IMR-90 (cell line): ENCODE measurements at regions not wholly inside any gene's neighbourhood (a gene's known extent, or its start where the extent isn't known, plus 50 kb on each side); places are given as distances from the start of the nearest gene placed in this dataset.

Experiments
- ATAC-seq: fragments of 200-7000 bp; cut with Tn5 transposase; 2 replicates; pipeline ENCODE4 v1.9.1; 2020; ENCODE audit warnings: low read depth, mild to moderate bottlenecking, moderate library complexity
- BruUV-seq: library from RNA; stranded (reverse); fragments of 400-500 nt; replicated peaks from 2 replicates; lab custom pipeline; 2021; lab: Mats Ljungman, UMichigan
- CTCF ChIA-PET: fragments of 300-600 bp; formaldehyde crosslinking; extraction: SDS; loops from one replicate; lab custom pipeline; 2021; ENCODE audit warnings: antibody characterized with exemption; lab: Yijun Ruan, JAX
- POLR2A ChIA-PET: fragments of 300-600 bp; sonication (Branson Sonifier 250); formaldehyde crosslinking; loops from one replicate; lab custom pipeline; 2022; ENCODE audit warnings: antibody characterized with exemption; ENCODE audit not compliant: unreplicated experiment; lab: Charles Lee
- DNase-seq: peaks from one replicate; pipeline ENCODE4 v3.0.0; 2013
- H2AFZ ChIP-seq: replicated peaks from 2 replicates; pipeline ENCODE3; 2013; ENCODE audit warnings: low read length, mild to moderate bottlenecking; ENCODE audit not compliant: poor library complexity
- H2AK5ac ChIP-seq: 2 replicates; pipeline ENCODE4 v1.6.1; 2013; ENCODE audit warnings: low read depth, low read length, inconsistent platforms
- H2AK9ac ChIP-seq: replicated peaks from 2 replicates; pipeline ENCODE3; 2013; ENCODE audit warnings: mild to moderate bottlenecking, low read depth, low read length, moderate library complexity; ENCODE audit not compliant: poor library complexity
- H2BK120ac ChIP-seq: 2 replicates; pipeline ENCODE4 v1.6.1; 2013; ENCODE audit warnings: low read depth, low read length, inconsistent platforms
- H2BK15ac ChIP-seq: 3 replicates; pipeline ENCODE4 v1.6.1; 2013; ENCODE audit warnings: low read depth, low read length, inconsistent platforms
- H2BK20ac ChIP-seq: 2 replicates; pipeline ENCODE4 v1.6.1; 2013; ENCODE audit warnings: low read depth, mild to moderate bottlenecking, inconsistent platforms, low read length, moderate library complexity
- H2BK5ac ChIP-seq: 2 replicates; pipeline ENCODE4 v1.6.1; 2013; ENCODE audit warnings: mild to moderate bottlenecking, low read depth, low read length, inconsistent platforms; ENCODE audit not compliant: poor library complexity, severe bottlenecking
- H3K14ac ChIP-seq: replicated peaks from 2 replicates; pipeline ENCODE4 v1.6.1; 2013; ENCODE audit warnings: low read depth, low read length, inconsistent platforms
- H3K18ac ChIP-seq: 2 replicates; pipeline ENCODE4 v1.6.1; 2013; ENCODE audit warnings: low read depth, low read length, control low read depth
- H3K23ac ChIP-seq: 2 replicates; pipeline ENCODE4 v1.6.1; 2013; ENCODE audit warnings: low read depth, low read length, inconsistent platforms
- H3K27ac ChIP-seq: 2 replicates; pipeline ENCODE4 v1.5.1; 2013; ENCODE audit warnings: mild to moderate bottlenecking, control low read depth, low read length; ENCODE audit not compliant: insufficient read depth
- H3K27me3 ChIP-seq: 2 replicates; pipeline ENCODE4 v1.6.1; 2013; ENCODE audit warnings: low read length; ENCODE audit not compliant: control insufficient read depth, insufficient read depth
- H3K36me3 ChIP-seq: 2 replicates; pipeline ENCODE4 v1.6.1; 2013; ENCODE audit warnings: low read length, mixed read lengths; ENCODE audit not compliant: control insufficient read depth, insufficient read depth
- H3K4ac ChIP-seq: 2 replicates; pipeline ENCODE4 v1.6.1; 2013; ENCODE audit warnings: low read depth, low read length, inconsistent platforms
- H3K4me1 ChIP-seq: 2 replicates; pipeline ENCODE4 v1.6.1; 2013; ENCODE audit warnings: low read length, mixed read lengths; ENCODE audit not compliant: control insufficient read depth, insufficient read depth
- H3K4me2 ChIP-seq: 2 replicates; pipeline ENCODE4 v1.6.1; 2013; ENCODE audit warnings: low read depth, mild to moderate bottlenecking, control low read depth, low read length, moderate library complexity
- H3K4me3 ChIP-seq: 2 replicates; pipeline ENCODE4 v1.5.1; 2013; ENCODE audit warnings: low read depth, mild to moderate bottlenecking, control low read depth, low read length, moderate library complexity; ENCODE audit not compliant: insufficient read depth
- H3K56ac ChIP-seq: 2 replicates; pipeline ENCODE4 v1.6.1; 2013; ENCODE audit warnings: low read length, inconsistent platforms; ENCODE audit not compliant: insufficient read depth; ENCODE audit errors: extremely low read depth
- H3K79me1 ChIP-seq, 2 experiments: 2 replicates each; pipeline ENCODE4 v1.6.1; 2013; ENCODE audit warnings: low read length in 2 of 2, inconsistent platforms in 1 of 2, low read depth in 1 of 2
- H3K9ac ChIP-seq: 2 replicates; pipeline ENCODE4 v1.6.1; 2013; ENCODE audit warnings: low read depth, low read length, control low read depth
- H3K9me1 ChIP-seq: 2 replicates; pipeline ENCODE4 v1.6.1; 2013; ENCODE audit warnings: low read length, inconsistent platforms; ENCODE audit not compliant: insufficient read depth
- H3K9me3 ChIP-seq: 2 replicates; pipeline ENCODE4 v1.6.1; 2013; ENCODE audit warnings: low read length; ENCODE audit not compliant: control insufficient read depth, insufficient read depth
- H4K20me1 ChIP-seq: 2 replicates; pipeline ENCODE4 v1.6.1; 2013; ENCODE audit warnings: low read length, inconsistent platforms; ENCODE audit not compliant: insufficient read depth
- H4K5ac ChIP-seq: 2 replicates; pipeline ENCODE4 v1.6.1; 2013; ENCODE audit warnings: mild to moderate bottlenecking, low read depth, low read length, control low read depth
- H4K8ac ChIP-seq, 2 experiments: 2 replicates each; pipeline ENCODE4 v1.6.1; 2013; ENCODE audit warnings: low read depth in 2 of 2, low read length in 2 of 2, control low read depth in 1 of 2, inconsistent platforms in 1 of 2
- H4K91ac ChIP-seq: 2 replicates; pipeline ENCODE4 v1.6.1; 2013; ENCODE audit warnings: low read depth, low read length, inconsistent platforms; ENCODE audit not compliant: insufficient read depth
- BHLHE40 ChIP-seq: fragments of 150-350 bp; IDR thresholded peaks from 2 replicates; pipeline ENCODE4 v1.6.1; 2016; ENCODE audit warnings: mild to moderate bottlenecking, low read depth, low read length
- CEBPB ChIP-seq: IDR thresholded peaks from 2 replicates; pipeline ENCODE4 v1.6.1; 2012; ENCODE audit warnings: low read depth, low read length, improper control_type of control experiment
- MAFK ChIP-seq: IDR thresholded peaks from 2 replicates; pipeline ENCODE4 v1.6.1; 2012; ENCODE audit warnings: low read depth, low read length, improper control_type of control experiment
- SMC3 ChIP-seq: fragments of 150-350 bp; IDR thresholded peaks from 2 replicates; pipeline ENCODE4 v1.6.1; 2016; ENCODE audit warnings: low read depth, mild to moderate bottlenecking, antibody characterized with exemption, low read length, moderate library complexity
- WGBS, 2 experiments: methylation state at CpG; one replicate each; pipeline versions ENCODE4 v1.1.5 to v1.1.7; 2013; ENCODE audit warnings: missing lambda C conversion rate in 2 of 2; ENCODE audit not compliant: insufficient read length in 1 of 2; ENCODE audit errors: extremely low coverage in 2 of 2; 5-methylcytosine and 5-hydroxymethylcytosine counted together
- dilution Hi-C: fragments of 300-500 bp; cut with HindIII; formaldehyde crosslinking; loops from one replicate; pipeline ENCODE4 v1.14.3; 2018; ENCODE audit warnings: low sequenced_read_pairs; ENCODE audit not compliant: unreplicated experiment
- in situ Hi-C: fragments of 300-500 bp; cut with MboI; formaldehyde crosslinking; loops from 3 replicates; pipeline ENCODE4 v1.14.3; 2019; ENCODE audit warnings: low sequenced_read_pairs, inconsistent platforms, mixed read lengths
- intact Hi-C: fragments of 100-400 bp; cut with micrococcal nuclease; formaldehyde crosslinking; loops from 2 replicates; pipeline ENCODE4 v1.10.0; 2022

GRCh38 chr5:68070591-68071281 lies 144.8 kb upstream of the PIK3R1 start:
- Histone ChIP-seq H2BK15ac (no peak overlapping the region), H3K4me1 (no peaks in the 10 kb centered on the region), H2BK20ac (no peak overlapping the region), H3K9ac (no peak overlapping the region), H3K4me3 (no peak overlapping the region), H4K91ac (no peak overlapping the region), H2AK9ac (no peak overlapping the region), H2BK120ac (no peak overlapping the region), H3K9me1 (no peaks in the 10 kb centered on the region), H4K5ac (no peak overlapping the region), H3K36me3 (no peaks in the 10 kb centered on the region), H2AK5ac (no peak overlapping the region), H3K9me3 (no peaks in the 10 kb centered on the region), H4K8ac (no peak overlapping the region), H3K23ac (no peak overlapping the region), H3K4me2 (no peak overlapping the region), H2BK5ac (no peak overlapping the region), H3K27me3 (no peaks in the 10 kb centered on the region), H3K18ac (no peak overlapping the region), H3K27ac (no peak overlapping the region), H3K56ac (no peak overlapping the region), H2AFZ (no peak overlapping the region), H3K14ac (no peak overlapping the region), H3K79me1 (no peaks in the 10 kb centered on the region), H3K4ac (no peak overlapping the region), H4K20me1 (no peaks in the 10 kb centered on the region)
- TF ChIP-seq BHLHE40 (no peak), SMC3 (no peak), CEBPB (no peak), MAFK (no peak)
- BruUV-seq: no TSS peak
- dilution Hi-C loops (no loop called here), in situ Hi-C loops (no loop called here), intact Hi-C loops (no loop called here)
- POLR2A ChIA-PET: no interaction called here
- DNase-seq: no peak
- no peak for ATAC-seq
- no CpG with 5 or more reads among the region's 2 CpGs for WGBS, 2 experiments
- CTCF ChIA-PET: no interaction called here
